H9 (cell line): ENCODE measurements at regions not wholly inside any gene's neighbourhood (a gene's known extent, or its start where the extent isn't known, plus 50 kb on each side); places are given as distances from the start of the nearest gene placed in this dataset.

Experiments used
- DNase-seq: peaks from one replicate; pipeline ENCODE4 v3.0.0-alpha.2; 2017
- H2AFZ ChIP-seq: one replicate; pipeline ENCODE4 v1.6.1; 2013; ENCODE audit warnings: mild to moderate bottlenecking, low read length, control low read depth, moderate library complexity
- H2AK5ac ChIP-seq: 2 replicates; pipeline ENCODE4 v1.6.1; 2013; ENCODE audit warnings: low read length, control low read depth, mixed read lengths; ENCODE audit not compliant: insufficient read length
- H2BK120ac ChIP-seq: one replicate; pipeline ENCODE4 v1.6.1; 2013; ENCODE audit warnings: low read depth, mild to moderate bottlenecking, low read length, control low read depth, inconsistent platforms; ENCODE audit not compliant: poor library complexity, severe bottlenecking
- H2BK12ac ChIP-seq: 2 replicates; pipeline ENCODE4 v1.6.1; 2013; ENCODE audit warnings: low read length, control low read depth, mixed read lengths, low read depth; ENCODE audit not compliant: insufficient read length
- H2BK15ac ChIP-seq: 2 replicates; pipeline ENCODE4 v1.6.1; 2013; ENCODE audit warnings: low read depth, low read length, control low read depth
- H2BK20ac ChIP-seq: one replicate; pipeline ENCODE4 v1.6.1; 2013; ENCODE audit warnings: low read depth, mild to moderate bottlenecking, low read length, control low read depth, inconsistent platforms; ENCODE audit not compliant: poor library complexity, severe bottlenecking
- H2BK5ac ChIP-seq: 2 replicates; pipeline ENCODE4 v1.6.1; 2013; ENCODE audit warnings: low read length, control low read depth, mixed read lengths; ENCODE audit not compliant: insufficient read length
- H3K14ac ChIP-seq: 2 replicates; pipeline ENCODE4 v1.6.1; 2013; ENCODE audit warnings: low read length, control low read depth; ENCODE audit not compliant: insufficient read depth
- H3K18ac ChIP-seq: 2 replicates; pipeline ENCODE4 v1.6.1; 2013; ENCODE audit warnings: low read depth, mild to moderate bottlenecking, mixed read lengths, low read length, control low read depth; ENCODE audit not compliant: insufficient read length
- H3K23ac ChIP-seq: 2 replicates; pipeline ENCODE4 v1.6.1; 2013; ENCODE audit warnings: low read length, control low read depth, mixed read lengths, low read depth; ENCODE audit not compliant: insufficient read length
- H3K23me2 ChIP-seq: 2 replicates; pipeline ENCODE4 v1.6.1; 2013; ENCODE audit warnings: low read depth, mild to moderate bottlenecking, mixed read lengths, low read length, control low read depth; ENCODE audit not compliant: insufficient read length, poor library complexity, severe bottlenecking
- H3K27ac ChIP-seq: 2 replicates; pipeline ENCODE4 v1.5.1; 2013; ENCODE audit warnings: low read length, control low read depth, mixed read lengths, low read depth; ENCODE audit not compliant: insufficient read length
- H3K27me3 ChIP-seq: 2 replicates; pipeline ENCODE4 v1.6.1; 2013; ENCODE audit warnings: low read length, control low read depth, inconsistent platforms; ENCODE audit not compliant: insufficient read depth
- H3K4ac ChIP-seq: 2 replicates; pipeline ENCODE4 v1.6.1; 2013; ENCODE audit warnings: low read depth, mild to moderate bottlenecking, control low read depth, inconsistent platforms, low read length, moderate library complexity
- H3K4me1 ChIP-seq: 2 replicates; pipeline ENCODE4 v1.6.1; 2013; ENCODE audit warnings: low read length, control low read depth, inconsistent platforms; ENCODE audit not compliant: insufficient read depth
- H3K4me2 ChIP-seq: 2 replicates; pipeline ENCODE4 v1.6.1; 2013; ENCODE audit warnings: low read length, control low read depth, mixed read lengths; ENCODE audit not compliant: insufficient read length, insufficient read depth
- H3K56ac ChIP-seq: 2 replicates; pipeline ENCODE4 v1.6.1; 2013; ENCODE audit warnings: low read depth, mild to moderate bottlenecking, mixed read lengths, low read length, control low read depth; ENCODE audit not compliant: insufficient read length
- H3K79me1 ChIP-seq: 2 replicates; pipeline ENCODE4 v1.6.1; 2013; ENCODE audit warnings: low read depth, mild to moderate bottlenecking, moderate library complexity, low read length, control low read depth, inconsistent platforms; ENCODE audit not compliant: insufficient read depth, poor library complexity, severe bottlenecking
- H3K79me2 ChIP-seq: 2 replicates; pipeline ENCODE4 v1.6.1; 2013; ENCODE audit warnings: low read length, control low read depth, inconsistent platforms; ENCODE audit not compliant: insufficient read depth
- H3K9ac ChIP-seq: 2 replicates; pipeline ENCODE4 v1.6.1; 2013; ENCODE audit warnings: low read length, control low read depth, mixed read lengths; ENCODE audit not compliant: insufficient read length; ENCODE audit errors: extremely low read depth
- H3K9me3 ChIP-seq: one replicate; pipeline ENCODE4 v1.6.1; 2013; ENCODE audit warnings: low read depth, low read length, inconsistent platforms; ENCODE audit not compliant: control insufficient read depth
- H3T11ph ChIP-seq: one replicate; pipeline ENCODE4 v1.6.1; 2013; ENCODE audit warnings: mild to moderate bottlenecking, low read length, control low read depth, inconsistent platforms
- H4K20me1 ChIP-seq: one replicate; pipeline ENCODE4 v1.6.1; 2013; ENCODE audit not compliant: control insufficient read depth, insufficient read length, insufficient read depth
- H4K5ac ChIP-seq: 2 replicates; pipeline ENCODE4 v1.6.1; 2013; ENCODE audit warnings: low read depth, mild to moderate bottlenecking, mixed read lengths, low read length, control low read depth; ENCODE audit not compliant: insufficient read length
- H4K8ac ChIP-seq: replicated peaks from 2 replicates; pipeline ENCODE4 v1.6.1; 2013; ENCODE audit warnings: low read length, control low read depth, mixed read lengths, low read depth; ENCODE audit not compliant: insufficient read length
- H4K91ac ChIP-seq: 2 replicates; pipeline ENCODE4 v1.6.1; 2013; ENCODE audit warnings: low read depth, mild to moderate bottlenecking, moderate library complexity, mixed read lengths, low read length, control low read depth; ENCODE audit not compliant: insufficient read length
- H3K27ac Mint-ChIP-seq, 3 experiments: 2 replicates in 2 of 3; 3 replicates in 1 of 3; pipeline ENCODE4 v1.8.0; 2020 to 2021; ENCODE audit warnings: mixed read lengths in 3 of 3, mild to moderate bottlenecking in 1 of 3, moderate library complexity in 1 of 3
- H3K27me3 Mint-ChIP-seq: 2 replicates; pipeline ENCODE4 v1.8.0; 2021; ENCODE audit warnings: low read depth, mild to moderate bottlenecking, moderate library complexity, mixed read lengths
- H3K36me3 Mint-ChIP-seq, 3 experiments: 2 replicates in 2 of 3; 3 replicates in 1 of 3; pipeline ENCODE4 v1.8.0; 2020 to 2021; ENCODE audit warnings: low read depth in 3 of 3, mixed read lengths in 3 of 3; ENCODE audit not compliant: insufficient read depth in 1 of 3
- H3K4me1 Mint-ChIP-seq, 2 experiments: 2 replicates each; pipeline ENCODE4 v1.8.0; 2020; ENCODE audit warnings: mixed read lengths in 2 of 2
- H3K4me3 Mint-ChIP-seq, 2 experiments: 2 replicates in 1 of 2; 3 replicates in 1 of 2; pipeline ENCODE4 v1.8.0; 2020 to 2021; ENCODE audit warnings: mild to moderate bottlenecking in 2 of 2, mixed read lengths in 2 of 2, moderate library complexity in 1 of 2
- H3K9me3 Mint-ChIP-seq, 2 experiments: 2 replicates in 1 of 2; 3 replicates in 1 of 2; pipeline ENCODE4 v1.8.0; 2020; ENCODE audit warnings: mild to moderate bottlenecking in 2 of 2, mixed read lengths in 2 of 2, moderate library complexity in 1 of 2
- WGBS: extraction: QIAGEN DNeasy Blood & Tissue Kit; methylation state at CpG from one replicate; pipeline ENCODE4 v1.1.7; 2013; ENCODE audit warnings: missing lambda C conversion rate, low lambda C conversion rate, mixed read lengths; ENCODE audit not compliant: insufficient read length; ENCODE audit errors: extremely low coverage; 5-methylcytosine and 5-hydroxymethylcytosine counted together
- TF ChIP-seq, protein P1 (sequence below): fragments of 200-600 bp; sonication (generic); conservative IDR thresholded peaks from 3 replicates; pipeline ENCODE4 v1.8.0; 2021; ENCODE audit warnings: antibody characterized with exemption, mild to moderate bottlenecking

GRCh38 chr2:41900101-41900577 is 147.7 kb upstream of the PKDCC start:
- Histone ChIP-seq H3K4me1 (no peaks in the 10 kb centered on the region), H3K79me1 (no peaks in the 10 kb centered on the region), H3K18ac (no peak overlapping the region), H4K8ac (no peak overlapping the region), H2BK120ac (no peak overlapping the region), H4K91ac (no peak overlapping the region), H2BK15ac (no peak overlapping the region), H2AK5ac (no peak overlapping the region), H3K27ac (no peak overlapping the region), H2BK20ac (no peak overlapping the region), H3K27me3 (no peaks in the 10 kb centered on the region), H3K23ac (no peak overlapping the region), H4K5ac (no peak overlapping the region), H3K56ac (no peak overlapping the region), H4K20me1 (no peaks in the 10 kb centered on the region), H2BK12ac (no peak overlapping the region), H3K4ac (no peak overlapping the region), H3K9ac (no peak overlapping the region), H2BK5ac (no peak overlapping the region), H3K4me2 (no peak overlapping the region), H3K23me2 (no peaks in the 10 kb centered on the region), H2AFZ (no peak overlapping the region), H3K79me2 (no peaks in the 10 kb centered on the region), H3K14ac (no peak overlapping the region), H3K9me3 (no peaks in the 10 kb centered on the region), H3T11ph (no peak overlapping the region)
- H3K9me3 Mint-ChIP-seq: no peaks in the 10 kb centered on the region
- no CpG with 5 or more reads among the region's 1 CpG for WGBS
- peaks cover 0 to 6% of the 10 kb centered on the region in 2 experiments; a peak in 2 of 4 replicates for H3K4me1 Mint-ChIP-seq
- TF ChIP-seq, protein P1, sequence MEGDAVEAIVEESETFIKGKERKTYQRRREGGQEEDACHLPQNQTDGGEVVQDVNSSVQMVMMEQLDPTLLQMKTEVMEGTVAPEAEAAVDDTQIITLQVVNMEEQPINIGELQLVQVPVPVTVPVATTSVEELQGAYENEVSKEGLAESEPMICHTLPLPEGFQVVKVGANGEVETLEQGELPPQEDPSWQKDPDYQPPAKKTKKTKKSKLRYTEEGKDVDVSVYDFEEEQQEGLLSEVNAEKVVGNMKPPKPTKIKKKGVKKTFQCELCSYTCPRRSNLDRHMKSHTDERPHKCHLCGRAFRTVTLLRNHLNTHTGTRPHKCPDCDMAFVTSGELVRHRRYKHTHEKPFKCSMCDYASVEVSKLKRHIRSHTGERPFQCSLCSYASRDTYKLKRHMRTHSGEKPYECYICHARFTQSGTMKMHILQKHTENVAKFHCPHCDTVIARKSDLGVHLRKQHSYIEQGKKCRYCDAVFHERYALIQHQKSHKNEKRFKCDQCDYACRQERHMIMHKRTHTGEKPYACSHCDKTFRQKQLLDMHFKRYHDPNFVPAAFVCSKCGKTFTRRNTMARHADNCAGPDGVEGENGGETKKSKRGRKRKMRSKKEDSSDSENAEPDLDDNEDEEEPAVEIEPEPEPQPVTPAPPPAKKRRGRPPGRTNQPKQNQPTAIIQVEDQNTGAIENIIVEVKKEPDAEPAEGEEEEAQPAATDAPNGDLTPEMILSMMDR: no peak
- no peaks in the 10 kb centered on the region for H3K36me3 Mint-ChIP-seq
- H3K27ac Mint-ChIP-seq: no peak overlapping the region
- DNase-seq: no peak
- no peak overlapping the region for H3K4me3 Mint-ChIP-seq
- no peaks in the 10 kb centered on the region; the same call in 1 of the 2 replicates for H3K27me3 Mint-ChIP-seq
